Subcutaneous abdominal adipose tissue (tissue), 5 donors: ENCODE measurements at regions not wholly inside any gene's neighbourhood (a gene's known extent, or its start where the extent isn't known, plus 50 kb on each side); places are given as distances from the start of the nearest gene placed in this dataset.
"Not testable (repeated sequence)": the region's sequence is repeated elsewhere in the genome, so short reads cannot be mapped to it uniquely, and the experiment has no call there.

ENCODE experiments used
- H3K27ac ChIP-seq: one replicate; pipeline ENCODE4 v1.7.0; 2013; ENCODE audit warnings: low read depth, mild to moderate bottlenecking, inconsistent platforms, low read length, moderate library complexity
- H3K27me3 ChIP-seq, 5 donors: one replicate each; pipeline ENCODE4 v1.7.0; 2013; ENCODE audit warnings: low read length in 5 of 5, inconsistent platforms in 1 of 5; ENCODE audit not compliant: control insufficient read depth in 5 of 5, insufficient read depth in 4 of 5
- H3K36me3 ChIP-seq, 5 donors: one replicate each; pipeline ENCODE4 v1.7.0; 2013; ENCODE audit warnings: low read length in 5 of 5; ENCODE audit not compliant: control insufficient read depth in 5 of 5, insufficient read depth in 5 of 5
- H3K4me1 ChIP-seq, 5 donors: one replicate each; pipeline ENCODE4 v1.7.0; 2013; ENCODE audit warnings: low read length in 5 of 5, mild to moderate bottlenecking in 3 of 5, moderate library complexity in 1 of 5; ENCODE audit not compliant: control insufficient read depth in 5 of 5, insufficient read depth in 5 of 5
- H3K4me3 ChIP-seq, 5 donors: one replicate each; pipeline ENCODE4 v1.7.0; 2013; ENCODE audit warnings: low read length in 5 of 5, low read depth in 1 of 5
- H3K9ac ChIP-seq, 5 donors: one replicate each; pipeline ENCODE4 v1.7.0; 2013; ENCODE audit warnings: low read length in 5 of 5, mild to moderate bottlenecking in 4 of 5, moderate library complexity in 3 of 5
- H3K9me3 ChIP-seq, 5 donors: one replicate each; pipeline ENCODE4 v1.7.0; 2013; ENCODE audit warnings: low read length in 5 of 5; ENCODE audit not compliant: control insufficient read depth in 5 of 5
- donor health status: healthy.
- donor health status: healthy.
- donor health status: healthy.
- donor health status: healthy.
- donor health status: healthy.

DNA sequence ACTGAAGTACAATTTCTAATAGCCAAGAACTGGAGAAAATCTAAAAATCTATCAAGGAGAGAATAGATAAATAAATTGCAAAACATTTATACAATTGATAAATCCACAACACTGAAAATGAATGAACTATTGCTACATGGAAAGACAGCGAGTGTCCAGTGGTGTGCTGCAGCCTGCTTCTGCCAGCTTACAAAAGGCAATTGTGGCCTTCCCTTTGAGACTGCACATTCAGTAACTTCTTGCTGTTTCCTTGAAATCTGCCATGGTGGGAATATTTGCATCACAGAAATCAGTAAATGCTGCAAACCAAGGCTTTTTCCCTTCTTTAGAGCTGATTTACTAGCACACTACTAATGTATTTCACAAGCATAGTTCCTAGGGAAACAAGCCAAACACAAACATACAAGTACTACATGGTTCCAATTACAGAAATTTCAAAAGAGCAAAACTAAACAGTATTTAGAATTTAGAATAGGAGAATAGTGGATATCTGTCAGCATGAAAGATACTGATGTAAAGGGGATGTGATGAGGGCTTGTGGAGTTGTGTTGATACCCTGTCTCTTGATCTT is 76.9 kb upstream of the TRIM77 start:
- H3K9me3 ChIP-seq = no peaks in the 10 kb centered on the region
- peaks cover 0 to 3% (median 0%) of the 10 kb centered on the region in 5 donors for H3K4me1 ChIP-seq
- H3K9ac ChIP-seq = no peak overlapping the region
- H3K27ac ChIP-seq = no peak overlapping the region
- H3K36me3 ChIP-seq = no peaks in the 10 kb centered on the region
- H3K27me3 ChIP-seq = no peaks in the 10 kb centered on the region
- H3K4me3 ChIP-seq = no peak overlapping the region

DNA sequence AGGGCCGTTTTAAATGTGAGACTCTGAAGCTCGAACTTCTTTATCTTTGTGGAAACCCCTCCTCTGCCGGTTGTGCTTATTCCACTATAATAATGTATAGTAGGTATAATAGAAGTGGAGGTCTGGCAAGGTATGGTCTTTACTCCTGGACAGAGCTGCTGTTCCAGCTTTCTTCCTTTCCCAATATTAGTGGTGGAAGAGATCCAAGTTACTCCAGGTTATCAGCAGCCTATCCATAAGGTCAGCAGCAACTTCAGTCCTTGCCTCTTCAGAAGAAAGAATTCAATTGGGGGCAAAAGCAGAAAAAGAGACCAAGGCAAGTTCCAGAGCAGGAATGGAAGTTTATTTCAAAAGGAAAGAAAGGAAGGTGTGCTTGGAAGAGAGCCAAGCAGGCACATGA is 69.3 kb upstream of the TRIM77 start:
- H3K4me3 ChIP-seq, H3K27me3 ChIP-seq, H3K4me1 ChIP-seq, H3K27ac ChIP-seq, H3K9me3 ChIP-seq, H3K36me3 ChIP-seq, H3K9ac ChIP-seq: not testable (repeated sequence)

DNA sequence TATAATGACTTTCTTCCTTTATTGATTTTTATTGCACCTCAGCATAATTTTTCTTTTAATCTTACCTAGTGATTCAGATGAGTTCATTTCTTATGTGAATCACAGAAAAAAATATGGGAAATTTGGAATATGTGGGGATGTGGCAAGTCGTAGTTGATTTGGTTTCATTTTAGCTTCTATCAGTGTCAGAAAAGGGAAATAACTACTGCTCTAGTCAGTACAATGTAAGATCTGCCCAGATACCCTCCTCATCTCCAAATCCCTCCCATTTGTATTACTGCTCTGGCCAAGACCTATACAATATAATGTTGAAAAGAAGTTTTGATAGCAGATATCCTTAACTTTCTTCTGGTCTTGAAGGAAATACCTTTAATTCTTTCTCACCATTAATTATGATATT is 61.9 kb upstream of the TRIM77 start:
- not testable (repeated sequence) for H3K9me3 ChIP-seq, H3K27ac ChIP-seq, H3K4me3 ChIP-seq, H3K9ac ChIP-seq, H3K27me3 ChIP-seq, H3K4me1 ChIP-seq, H3K36me3 ChIP-seq

DNA sequence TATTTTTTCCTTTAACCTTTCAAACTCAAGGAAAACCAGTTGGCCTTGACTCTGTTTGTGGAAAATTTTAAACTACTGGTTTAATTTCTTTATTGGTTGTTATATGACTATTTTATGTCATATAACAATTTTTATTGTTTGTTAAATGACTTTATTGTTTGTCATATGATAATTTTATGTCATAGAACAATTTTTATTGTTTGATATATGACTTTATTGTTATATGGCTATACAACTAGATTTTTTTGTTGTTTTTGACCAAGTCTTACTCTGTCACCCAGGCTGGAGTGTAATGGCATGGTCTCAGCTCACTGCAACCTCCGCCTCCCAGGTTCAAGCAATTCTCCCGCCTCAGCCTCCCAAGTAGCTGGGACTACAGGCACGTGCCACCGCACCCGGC is 61.1 kb upstream of the TRIM77 start:
- H3K4me3 ChIP-seq, H3K27me3 ChIP-seq: not testable (repeated sequence)

GRCh38 chr11:89654669-89655068 is 55.4 kb upstream of the TRIM77 start:
- not testable (repeated sequence) for H3K27ac ChIP-seq, H3K4me1 ChIP-seq, H3K27me3 ChIP-seq, H3K9ac ChIP-seq, H3K36me3 ChIP-seq, H3K9me3 ChIP-seq, H3K4me3 ChIP-seq

More for the DNA sequence above, 61.1 kb upstream of the TRIM77 start:
- H3K9ac ChIP-seq, H3K9me3 ChIP-seq, H3K4me1 ChIP-seq, H3K36me3 ChIP-seq, H3K27ac ChIP-seq: not testable (repeated sequence)

DNA sequence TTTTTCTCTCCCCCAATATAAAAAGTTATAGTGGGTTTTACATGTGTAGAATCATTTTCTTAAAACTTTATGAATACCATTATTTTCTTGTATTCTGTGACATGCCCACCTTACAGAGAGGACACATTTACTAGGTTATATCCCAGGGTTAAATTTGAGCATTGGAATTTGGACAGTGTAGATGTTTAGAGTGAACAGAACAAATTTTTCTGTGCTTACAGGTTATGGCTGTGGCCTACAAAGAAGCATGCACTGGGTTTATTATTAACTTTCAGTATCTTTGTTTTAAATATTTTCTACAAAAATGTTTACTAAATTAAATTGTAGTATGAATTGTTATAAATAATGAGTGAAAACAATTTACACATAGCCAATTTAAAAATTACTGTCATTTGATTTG is 51.3 kb upstream of the TRIM77 start:
- H3K4me3 ChIP-seq, H3K4me1 ChIP-seq, H3K27ac ChIP-seq, H3K36me3 ChIP-seq, H3K9me3 ChIP-seq, H3K9ac ChIP-seq, H3K27me3 ChIP-seq: not testable (repeated sequence)

DNA sequence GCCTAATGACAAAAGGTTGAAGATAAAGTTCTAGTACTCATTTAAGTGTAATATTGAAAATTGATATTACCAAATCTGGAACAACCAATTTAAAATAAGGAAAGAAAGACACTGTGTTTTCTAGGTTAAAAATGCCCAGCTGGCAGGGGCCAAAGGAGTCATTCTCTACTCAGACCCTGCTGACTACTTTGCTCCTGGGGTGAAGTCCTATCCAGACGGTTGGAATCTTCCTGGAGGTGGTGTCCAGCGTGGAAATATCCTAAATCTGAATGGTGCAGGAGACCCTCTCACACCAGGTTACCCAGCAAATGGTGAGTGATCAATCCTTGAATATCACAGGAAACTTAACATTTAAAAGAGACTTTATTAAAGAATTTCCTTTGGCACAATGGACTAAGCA is 50.7 kb upstream of the TRIM77 start:
- not testable (repeated sequence) for H3K36me3 ChIP-seq, H3K4me1 ChIP-seq, H3K4me3 ChIP-seq, H3K27me3 ChIP-seq, H3K9me3 ChIP-seq, H3K27ac ChIP-seq, H3K9ac ChIP-seq

DNA sequence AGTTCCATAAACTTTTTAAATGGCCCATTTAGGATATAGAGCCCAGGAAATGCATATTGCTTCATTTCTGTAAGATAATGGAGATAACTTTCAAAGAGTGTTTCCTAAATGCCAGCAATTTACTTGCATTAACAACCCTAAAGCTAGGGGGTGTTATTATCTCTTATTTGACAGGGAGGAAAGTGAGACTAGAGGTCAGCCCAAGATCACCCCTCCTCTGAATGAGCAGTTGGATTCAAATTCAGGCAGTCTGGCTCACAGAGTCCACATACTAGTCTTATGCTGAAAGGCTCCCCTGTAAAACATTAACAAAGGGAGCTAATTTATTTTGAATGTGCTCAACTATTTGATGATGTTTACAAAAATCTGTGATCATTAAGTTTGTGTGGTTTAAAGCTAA is 49.9 kb upstream of the TRIM77 start:
- H3K27me3 ChIP-seq = no peaks in the 10 kb centered on the region
- H3K4me1 ChIP-seq = no peaks in the 10 kb centered on the region
- no peak overlapping the region for H3K27ac ChIP-seq
- H3K9ac ChIP-seq = no peak overlapping the region
- H3K36me3 ChIP-seq = no peaks in the 10 kb centered on the region
- H3K4me3 ChIP-seq = no peak overlapping the region
- no peaks in the 10 kb centered on the region for H3K9me3 ChIP-seq
